ENCODE measurements at regions not wholly inside any gene's neighbourhood (a gene's known extent, or its start where the extent isn't known, plus 50 kb on each side); places are given as distances from the start of the nearest gene placed in this dataset.
"Not testable (repeated sequence)": the region's sequence is repeated elsewhere in the genome, so short reads cannot be mapped to it uniquely, and the experiment has no call there.

- peak; percentile 14 for DNase-seq
Observed at GRCh38 chr7:67625257-67625737, 628.7 kb downstream of the TYW1 start.

- DNase-seq: no peak
Observed at GRCh38 chr7:67631476-67631875, 634.8 kb downstream of the TYW1 start.

- no peak for DNase-seq
Observed at GRCh38 chr7:67635271-67635670, 638.6 kb downstream of the TYW1 start.

- no peak for DNase-seq
Observed at GRCh38 chr7:67636348-67637022, 639.9 kb downstream of the TYW1 start.

- no peak for DNase-seq
Observed at GRCh38 chr7:67637023-67637358, 640.4 kb downstream of the TYW1 start.

- DNase-seq: not testable (repeated sequence)
Observed at GRCh38 chr7:67642542-67642941, 645.9 kb downstream of the TYW1 start.

- DNase-seq: no peak
Observed at GRCh38 chr7:67644151-67644550, 647.5 kb downstream of the TYW1 start.

- no peak for DNase-seq
Observed at GRCh38 chr7:67652937-67653336, 656.3 kb downstream of the TYW1 start.

- no peak for DNase-seq
Observed at GRCh38 chr7:67653856-67654454, 657.3 kb downstream of the TYW1 start.

- DNase-seq: no peak
Observed at GRCh38 chr7:67654642-67655041, 658.0 kb downstream of the TYW1 start.

- DNase-seq: no peak
Observed at GRCh38 chr7:67655168-67655567, 658.5 kb downstream of the TYW1 start.

- DNase-seq: no peak
Observed at GRCh38 chr7:67659091-67659490, 662.5 kb downstream of the TYW1 start.

- DNase-seq: no peak
Observed at GRCh38 chr7:67662804-67663203, 666.2 kb downstream of the TYW1 start.

- DNase-seq: no peak
Observed at GRCh38 chr7:67663644-67664043, 667.0 kb downstream of the TYW1 start.

GRCh38 chr7:67666359-67666758, 669.7 kb downstream of the TYW1 start:
- not testable (repeated sequence) for DNase-seq

- DNase-seq: no peak
Observed at GRCh38 chr7:67671006-67671548, 674.4 kb downstream of the TYW1 start.

GRCh38 chr7:67673861-67674260, 677.2 kb downstream of the TYW1 start:
- no peak for DNase-seq

GRCh38 chr7:67674862-67675261, 678.2 kb downstream of the TYW1 start:
- DNase-seq: not testable (repeated sequence)

- no peak for DNase-seq
Observed at GRCh38 chr7:67675971-67676370, 679.3 kb downstream of the TYW1 start.

- no peak for DNase-seq
Observed at GRCh38 chr7:67678419-67678818, 681.8 kb downstream of the TYW1 start.

- DNase-seq: no peak
Observed at GRCh38 chr7:67683628-67684027, 687.0 kb downstream of the TYW1 start.

- no peak for DNase-seq
Observed at GRCh38 chr7:67690700-67691099, 694.1 kb downstream of the TYW1 start.

- DNase-seq: no peak
Observed at GRCh38 chr7:67692425-67692824, 695.8 kb downstream of the TYW1 start.

- DNase-seq: no peak
Observed at GRCh38 chr7:67696124-67696523, 699.5 kb downstream of the TYW1 start.
